ENCODE measurements at regions not wholly inside any gene's neighbourhood (a gene's known extent, or its start where the extent isn't known, plus 50 kb on each side); places are given as distances from the start of the nearest gene placed in this dataset.

DNA sequence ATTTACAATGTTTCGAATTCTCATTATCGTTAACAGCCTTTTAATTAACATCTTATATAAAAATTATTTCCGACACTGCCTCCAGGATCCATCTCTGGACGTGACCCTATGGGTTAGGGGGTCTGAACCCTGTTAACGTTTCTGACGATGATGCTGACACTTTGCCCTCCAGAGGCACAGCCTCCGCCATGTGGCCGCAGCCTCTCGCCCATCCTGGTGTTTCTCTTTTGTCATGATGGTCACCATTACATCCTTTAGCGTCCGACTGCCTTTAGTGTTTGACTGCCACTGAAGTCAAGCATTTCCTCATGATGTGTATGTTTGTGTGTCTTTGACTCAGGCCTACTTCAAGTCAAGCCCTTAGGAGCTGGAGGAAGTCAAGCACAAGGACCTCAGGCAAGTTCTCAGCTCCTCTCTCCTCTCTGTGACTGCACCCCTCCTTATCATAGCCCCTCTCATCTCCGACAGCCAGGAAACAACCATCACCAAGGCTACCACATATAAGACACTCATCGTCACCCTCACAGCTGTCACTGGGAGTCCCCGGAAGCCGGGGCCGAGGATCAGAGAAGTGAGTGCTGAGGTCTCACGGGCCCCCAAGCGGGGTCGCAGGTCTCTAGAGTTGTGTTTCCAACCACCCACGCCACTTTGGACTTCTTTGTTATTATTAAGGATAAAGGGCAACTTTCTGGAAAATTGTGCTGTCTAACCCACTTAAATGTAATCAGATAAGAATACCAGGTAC is 96.1 kb upstream of the PPP2R2D start:
- DNase-seq, result no peak
- TF ChIP-seq CTCF (conservative IDR thresholded peaks at IDR 0.05), result no peak
- Histone ChIP-seq H2BK12ac (ENCODE audit: insufficient read length, low read depth, low read length) (no peak overlapping the region), H3K27ac (ENCODE audit: insufficient read length, low read depth, low read length) (no peak overlapping the region), H2AK5ac (ENCODE audit: insufficient read length, low read length) (no peak overlapping the region), H4K20me1 (ENCODE audit: control insufficient read depth, insufficient read depth, insufficient read length) (no peaks in the 10 kb centered on the region), H3K18ac (ENCODE audit: insufficient read length, low read depth, low read length) (no peak overlapping the region), H3K9ac (ENCODE audit: extremely low read depth, insufficient read length, low read length) (no peak overlapping the region), H2BK20ac (ENCODE audit: low read depth, low read length, poor library complexity, severe bottlenecking) (no peak overlapping the region), H4K5ac (ENCODE audit: insufficient read length, low read depth, low read length) (no peak overlapping the region), H3K27me3 (ENCODE audit: insufficient read depth, low read length) (no peaks in the 10 kb centered on the region; the same call in 1 of the 2 replicates), H2AFZ (ENCODE audit: low read length) (no peak overlapping the region), H3K9me3 (ENCODE audit: control insufficient read depth, low read depth, low read length) (no peaks in the 10 kb centered on the region), H3K4me1 (ENCODE audit: insufficient read depth, low read length) (peaks cover 4% of the 10 kb centered on the region), H3K14ac (ENCODE audit: insufficient read depth, low read length) (no peak overlapping the region), H2BK15ac (ENCODE audit: low read depth, low read length) (no peak overlapping the region), H2BK120ac (ENCODE audit: low read depth, low read length, poor library complexity, severe bottlenecking) (no peak overlapping the region), H3K4me2 (ENCODE audit: insufficient read depth, insufficient read length, low read length) (no peak overlapping the region), H3K23ac (ENCODE audit: insufficient read length, low read depth, low read length) (no peak overlapping the region), H3K23me2 (ENCODE audit: insufficient read length, low read depth, low read length, poor library complexity, severe bottlenecking) (no peaks in the 10 kb centered on the region), H3K79me1 (ENCODE audit: insufficient read depth, low read depth, low read length, poor library complexity, severe bottlenecking) (no peaks in the 10 kb centered on the region), H3K56ac (ENCODE audit: insufficient read length, low read depth, low read length) (no peak overlapping the region), H3T11ph (ENCODE audit: low read length) (no peak overlapping the region), H4K91ac (ENCODE audit: insufficient read length, low read depth, low read length) (no peak overlapping the region), H2BK5ac (ENCODE audit: insufficient read length, low read length) (no peak overlapping the region), H4K8ac (replicated peaks; ENCODE audit: insufficient read length, low read depth, low read length) (no peak overlapping the region), H3K4ac (ENCODE audit: low read depth, low read length) (no peak overlapping the region), H3K79me2 (ENCODE audit: insufficient read depth, low read length) (no peaks in the 10 kb centered on the region)
- Mint-ChIP-seq H3K27me3 (ENCODE audit: low read depth) (peaks cover 6% of the 10 kb centered on the region), H3K9me3 (peaks cover 7 to 8% of the 10 kb centered on the region in 2 experiments), H3K27ac (no peak overlapping the region), H3K4me1 (peaks cover 24 to 25% of the 10 kb centered on the region in 2 experiments), H3K36me3 (ENCODE audit: insufficient read depth in 1 of 3, low read depth in 3 of 3) (peaks cover 3 to 5% (median 3%) of the 10 kb centered on the region in 3 experiments; a peak in 4 of 7 replicates), H3K4me3 (no peak overlapping the region)
- WGBS (ENCODE audit: extremely low coverage, insufficient read length, low lambda C conversion rate), result 100% methylated on average over 3 of the region's 20 CpGs
